ENCODE measurements at regions not wholly inside any gene's neighbourhood (a gene's known extent, or its start where the extent isn't known, plus 50 kb on each side); places are given as distances from the start of the nearest gene placed in this dataset.

- no peak overlapping the region for H2BK120ac ChIP-seq (ENCODE audit: low read depth, low read length)
- no peaks in the 10 kb centered on the region for H3K9me3 ChIP-seq (ENCODE audit: control insufficient read depth, insufficient read depth, low read length)
- no peak overlapping the region for H3K18ac ChIP-seq (ENCODE audit: low read depth, low read length)
- no peak for ATAC-seq (ENCODE audit: low read depth)
- intact Hi-C loops (cut with micrococcal nuclease): no loop called here
- H3K4me2 ChIP-seq (ENCODE audit: low read depth, low read length): no peak overlapping the region
- POLR2A ChIA-PET (ENCODE audit: unreplicated experiment): no interaction called here
- H3K56ac ChIP-seq (ENCODE audit: extremely low read depth, insufficient read depth, low read length): no peak overlapping the region
- peaks cover 14% of the 10 kb centered on the region for H3K27me3 ChIP-seq (ENCODE audit: control insufficient read depth, insufficient read depth, low read length)
- no TSS peak for BruUV-seq (replicated peaks)
- dilution Hi-C loops (cut with HindIII; ENCODE audit: low sequenced_read_pairs, unreplicated experiment): no loop called here
- CTCF ChIA-PET: interaction anchor here (1.1 kb wide), 1 partner anchor 12 kb away, joined by 4 read pairs; no protein-coding TSS in a partner anchor
- H4K91ac ChIP-seq (ENCODE audit: insufficient read depth, low read depth, low read length): no peak overlapping the region
- no peak overlapping the region for H3K4me3 ChIP-seq (ENCODE audit: insufficient read depth, low read depth, low read length)
- TF ChIP-seq NFE2L2 (IDR thresholded peaks at IDR 0.05; ENCODE audit: low read depth, low read length): no peak
- no peak for TF ChIP-seq RAD21 (IDR thresholded peaks at IDR 0.05; ENCODE audit: low read length)
- TF ChIP-seq MAZ (IDR thresholded peaks at IDR 0.05; ENCODE audit: borderline replicate concordance, low read depth, low read length): no peak
- no peak for TF ChIP-seq RFX5 (IDR thresholded peaks at IDR 0.05; ENCODE audit: low read depth, low read length)
- no peak for TF ChIP-seq CHD1 (IDR thresholded peaks at IDR 0.05; ENCODE audit: low read depth, low read length)
- no peak for TF ChIP-seq CTCF (conservative IDR thresholded peaks at IDR 0.05; ENCODE audit: low read depth, low read length)
- no peak for TF ChIP-seq RCOR1 (IDR thresholded peaks at IDR 0.05; ENCODE audit: insufficient replicate concordance, low read length)
- no peak for TF ChIP-seq MAFK (IDR thresholded peaks at IDR 0.05; ENCODE audit: low read depth, low read length)
- no peak overlapping the region for H2BK20ac ChIP-seq (ENCODE audit: low read depth, low read length)
- H4K20me1 ChIP-seq (ENCODE audit: insufficient read depth, low read length): no peaks in the 10 kb centered on the region
- H3K4me1 ChIP-seq (ENCODE audit: control insufficient read depth, insufficient read depth, low read length): no peaks in the 10 kb centered on the region
- H4K8ac ChIP-seq (ENCODE audit: low read depth in 2 of 2, low read length in 2 of 2): no peak overlapping the region
- no peaks in the 10 kb centered on the region for H3K79me1 ChIP-seq (ENCODE audit: low read depth in 1 of 2, low read length in 2 of 2)
- no peak overlapping the region for H2BK15ac ChIP-seq (ENCODE audit: low read depth, low read length)
- H2BK5ac ChIP-seq (ENCODE audit: low read depth, low read length, poor library complexity, severe bottlenecking): no peak overlapping the region
- no peak overlapping the region for H3K4ac ChIP-seq (ENCODE audit: low read depth, low read length)
- DNase-seq: no peak
- no peak overlapping the region for H2AK5ac ChIP-seq (ENCODE audit: low read depth, low read length)
- no peak overlapping the region for H2AFZ ChIP-seq (replicated peaks; ENCODE audit: low read length, poor library complexity)
- no peak overlapping the region for H3K9ac ChIP-seq (ENCODE audit: low read depth, low read length)
- in situ Hi-C loops (cut with MboI; ENCODE audit: low sequenced_read_pairs): loop anchor here (25.0 kb wide), 3 partner anchors 119 to 369 kb away; no protein-coding TSS in a partner anchor
- no peak overlapping the region for H2AK9ac ChIP-seq (replicated peaks; ENCODE audit: low read depth, low read length, poor library complexity)
- no peak overlapping the region for H3K27ac ChIP-seq (ENCODE audit: insufficient read depth, low read length)
- H3K23ac ChIP-seq (ENCODE audit: low read depth, low read length): no peak overlapping the region
- no peaks in the 10 kb centered on the region for H3K9me1 ChIP-seq (ENCODE audit: insufficient read depth, low read length)
- H4K5ac ChIP-seq (ENCODE audit: low read depth, low read length): no peak overlapping the region
- no peak overlapping the region for H3K14ac ChIP-seq (replicated peaks; ENCODE audit: low read depth, low read length)
- no peaks in the 10 kb centered on the region for H3K36me3 ChIP-seq (ENCODE audit: control insufficient read depth, insufficient read depth, low read length)
- WGBS, 2 experiments (ENCODE audit: extremely low coverage in 2 of 2, insufficient read length in 1 of 2): no CpG with 5 or more reads among the region's 3 CpGs
Observed at GRCh38 chr12:9343731-9344130, 135.5 kb upstream of the PZP start.
